ENCODE measurements at regions not wholly inside any gene's neighbourhood (a gene's known extent, or its start where the extent isn't known, plus 50 kb on each side); places are given as distances from the start of the nearest gene placed in this dataset.

GRCh38 chr10:15954188-15954587, 93.9 kb upstream of the MINDY3 start:
- Histone ChIP-seq H4K20me1 (ENCODE audit: insufficient read depth, low read length) (no peaks in the 10 kb centered on the region), H3K36me3 (ENCODE audit: control insufficient read depth, insufficient read depth, low read length) (no peaks in the 10 kb centered on the region), H3K4me2 (ENCODE audit: low read depth, low read length) (no peak overlapping the region), H2AFZ (replicated peaks; ENCODE audit: low read length, poor library complexity) (no peak overlapping the region), H2AK5ac (ENCODE audit: low read depth, low read length) (no peak overlapping the region), H2BK5ac (ENCODE audit: low read depth, low read length, poor library complexity, severe bottlenecking) (no peak overlapping the region), H3K4ac (ENCODE audit: low read depth, low read length) (no peak overlapping the region), H2BK20ac (ENCODE audit: low read depth, low read length) (no peak overlapping the region), H3K9me1 (ENCODE audit: insufficient read depth, low read length) (no peaks in the 10 kb centered on the region), H3K27ac (ENCODE audit: insufficient read depth, low read length) (no peak overlapping the region), H3K56ac (ENCODE audit: extremely low read depth, insufficient read depth, low read length) (no peak overlapping the region), H3K79me1 (ENCODE audit: low read depth in 1 of 2, low read length in 2 of 2) (no peaks in the 10 kb centered on the region), H3K9ac (ENCODE audit: low read depth, low read length) (no peak overlapping the region), H3K18ac (ENCODE audit: low read depth, low read length) (no peak overlapping the region), H2BK120ac (ENCODE audit: low read depth, low read length) (no peak overlapping the region), H3K4me3 (ENCODE audit: insufficient read depth, low read depth, low read length) (no peak overlapping the region), H4K5ac (ENCODE audit: low read depth, low read length) (no peak overlapping the region), H3K27me3 (ENCODE audit: control insufficient read depth, insufficient read depth, low read length) (no peaks in the 10 kb centered on the region), H3K14ac (replicated peaks; ENCODE audit: low read depth, low read length) (no peak overlapping the region), H3K23ac (ENCODE audit: low read depth, low read length) (no peak overlapping the region), H4K91ac (ENCODE audit: insufficient read depth, low read depth, low read length) (no peak overlapping the region), H3K9me3 (ENCODE audit: control insufficient read depth, insufficient read depth, low read length) (0 out of 2 replicates have a peak, but pooled peaks cover 2% of the 10 kb centered on the region), H4K8ac (ENCODE audit: low read depth in 2 of 2, low read length in 2 of 2) (no peak overlapping the region), H2AK9ac (replicated peaks; ENCODE audit: low read depth, low read length, poor library complexity) (no peak overlapping the region), H3K4me1 (ENCODE audit: control insufficient read depth, insufficient read depth, low read length) (no peaks in the 10 kb centered on the region), H2BK15ac (ENCODE audit: low read depth, low read length) (no peak overlapping the region)
- DNase-seq (no peak), ATAC-seq (ENCODE audit: low read depth) (no peak)
- ChIA-PET POLR2A (ENCODE audit: unreplicated experiment) (no interaction called here), CTCF (no interaction called here)
- TF ChIP-seq MAZ (IDR thresholded peaks at IDR 0.05; ENCODE audit: borderline replicate concordance, low read depth, low read length) (no peak), MAFK (IDR thresholded peaks at IDR 0.05; ENCODE audit: low read depth, low read length) (peak; percentile 74), CTCF (conservative IDR thresholded peaks at IDR 0.05; ENCODE audit: low read depth, low read length) (no peak), CHD1 (IDR thresholded peaks at IDR 0.05; ENCODE audit: low read depth, low read length) (no peak)
- TF ChIP-seq, protein P1, sequence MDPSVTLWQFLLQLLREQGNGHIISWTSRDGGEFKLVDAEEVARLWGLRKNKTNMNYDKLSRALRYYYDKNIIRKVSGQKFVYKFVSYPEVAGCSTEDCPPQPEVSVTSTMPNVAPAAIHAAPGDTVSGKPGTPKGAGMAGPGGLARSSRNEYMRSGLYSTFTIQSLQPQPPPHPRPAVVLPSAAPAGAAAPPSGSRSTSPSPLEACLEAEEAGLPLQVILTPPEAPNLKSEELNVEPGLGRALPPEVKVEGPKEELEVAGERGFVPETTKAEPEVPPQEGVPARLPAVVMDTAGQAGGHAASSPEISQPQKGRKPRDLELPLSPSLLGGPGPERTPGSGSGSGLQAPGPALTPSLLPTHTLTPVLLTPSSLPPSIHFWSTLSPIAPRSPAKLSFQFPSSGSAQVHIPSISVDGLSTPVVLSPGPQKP (IDR thresholded peaks at IDR 0.05; ENCODE audit: borderline replicate concordance, low read depth, low read length) = no peak
- TF ChIP-seq, protein P2, sequence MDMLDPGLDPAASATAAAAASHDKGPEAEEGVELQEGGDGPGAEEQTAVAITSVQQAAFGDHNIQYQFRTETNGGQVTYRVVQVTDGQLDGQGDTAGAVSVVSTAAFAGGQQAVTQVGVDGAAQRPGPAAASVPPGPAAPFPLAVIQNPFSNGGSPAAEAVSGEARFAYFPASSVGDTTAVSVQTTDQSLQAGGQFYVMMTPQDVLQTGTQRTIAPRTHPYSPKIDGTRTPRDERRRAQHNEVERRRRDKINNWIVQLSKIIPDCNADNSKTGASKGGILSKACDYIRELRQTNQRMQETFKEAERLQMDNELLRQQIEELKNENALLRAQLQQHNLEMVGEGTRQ (IDR thresholded peaks at IDR 0.05; ENCODE audit: low read depth, low read length) = no peak
- intact Hi-C loops (cut with micrococcal nuclease) (no loop called here), dilution Hi-C loops (cut with HindIII; ENCODE audit: low sequenced_read_pairs, unreplicated experiment) (no loop called here), in situ Hi-C loops (cut with MboI; ENCODE audit: low sequenced_read_pairs) (no loop called here)
- no CpG with 5 or more reads among the region's 4 CpGs for WGBS, 2 experiments (ENCODE audit: extremely low coverage in 2 of 2, insufficient read length in 1 of 2)
- BruUV-seq (replicated peaks) = no TSS peak

Data from IMR-90 (cell line).